GM18519 (cell line): ENCODE measurements at regions not wholly inside any gene's neighbourhood (a gene's known extent, or its start where the extent isn't known, plus 50 kb on each side); places are given as distances from the start of the nearest gene placed in this dataset.
"Not testable (repeated sequence)": the region's sequence is repeated elsewhere in the genome, so short reads cannot be mapped to it uniquely, and the experiment has no call there.

ENCODE experiments used
- ATAC-seq: cut with Tn5 transposase; IDR thresholded peaks from one replicate; pipeline ENCODE4 v1.9.1; 2021; ENCODE audit warnings: mild to moderate bottlenecking, moderate library complexity; ENCODE audit not compliant: unreplicated experiment, low FRiP score

DNA sequence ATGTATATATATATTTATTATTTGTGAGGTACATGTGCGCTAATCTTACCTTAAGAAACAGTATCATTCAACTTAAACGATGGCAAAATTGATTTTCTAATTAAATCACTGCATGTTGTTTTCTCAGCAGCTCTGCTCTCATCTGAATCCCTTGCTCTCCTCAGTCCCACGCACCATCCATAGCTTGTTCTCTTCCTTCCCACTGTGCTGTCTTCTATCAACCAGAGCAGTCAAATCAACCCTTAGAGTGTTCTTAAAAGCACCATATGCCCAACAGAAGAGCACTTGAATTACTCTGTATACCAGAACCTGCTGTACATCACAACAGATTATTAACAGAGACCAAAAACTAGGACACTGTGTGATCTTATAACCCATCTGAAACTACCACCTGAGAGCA lies 209.4 kb upstream of the G2E3 start:
- ATAC-seq = no peak

DNA sequence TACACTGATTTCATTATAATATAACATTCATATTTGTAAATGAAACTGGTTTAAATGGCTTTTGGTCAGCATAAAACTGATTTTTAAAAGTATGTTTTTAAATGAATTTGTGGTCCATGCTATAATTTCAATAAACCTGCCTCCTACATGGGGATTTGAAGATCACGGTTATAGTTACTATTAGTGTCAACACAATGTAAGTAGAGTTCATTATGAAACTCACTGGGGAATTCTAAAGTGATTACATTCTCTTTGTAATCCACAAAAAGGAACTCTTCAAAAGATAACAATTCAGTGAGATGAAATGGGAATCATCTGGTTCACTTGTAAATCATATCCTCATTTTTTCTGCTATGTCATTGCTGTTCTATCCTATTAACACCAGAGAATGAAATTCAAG lies 204.5 kb upstream of the G2E3 start:
- no peak for ATAC-seq

GRCh38 chr14:30355431-30355913 lies 203.5 kb upstream of the G2E3 start:
- peak; percentile 75 for ATAC-seq

GRCh38 chr14:30356438-30357202 lies 202.3 kb upstream of the G2E3 start:
- no peak for ATAC-seq

GRCh38 chr14:30357791-30358190 lies 201.2 kb upstream of the G2E3 start:
- no peak for ATAC-seq

DNA sequence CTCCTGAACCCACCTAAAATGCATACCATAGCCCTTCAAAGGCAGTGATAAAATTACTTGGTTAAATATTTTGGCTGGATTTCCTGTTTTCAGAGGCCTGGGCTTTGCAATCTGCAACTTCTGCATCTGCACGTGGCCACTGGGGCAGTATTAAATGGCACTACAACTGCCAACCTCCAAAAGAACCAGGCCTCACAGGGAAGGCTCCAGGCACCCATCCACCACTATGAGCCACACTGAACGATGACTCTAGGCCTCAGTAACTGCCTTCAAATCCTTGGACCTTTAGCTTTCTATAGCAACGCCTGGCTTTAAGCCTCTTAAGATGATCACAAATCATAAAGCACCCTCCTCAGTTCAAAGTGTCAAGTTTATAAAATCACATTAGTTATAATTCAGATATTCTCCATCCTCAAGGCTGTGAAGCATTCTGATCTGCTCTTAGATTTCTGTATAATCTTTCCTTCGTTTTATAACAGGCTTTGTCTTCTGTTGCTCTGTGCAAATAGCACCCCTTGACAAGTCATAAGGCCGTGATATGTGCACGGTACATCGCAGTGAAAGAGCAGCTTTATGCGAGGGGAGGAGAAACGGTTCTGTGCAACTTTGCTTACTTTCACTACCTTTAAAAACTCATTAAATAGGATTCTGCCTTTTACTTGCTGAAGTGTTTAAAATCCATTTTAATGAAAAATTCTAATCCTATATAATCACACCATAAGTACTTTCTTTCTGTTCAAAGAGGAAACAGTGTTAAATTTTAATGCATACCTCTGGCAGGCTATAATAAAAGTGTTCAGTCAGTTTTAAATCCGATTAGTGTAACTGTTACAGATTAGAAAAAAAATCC lies 196.4 kb upstream of the G2E3 start:
- ATAC-seq = no peak

DNA sequence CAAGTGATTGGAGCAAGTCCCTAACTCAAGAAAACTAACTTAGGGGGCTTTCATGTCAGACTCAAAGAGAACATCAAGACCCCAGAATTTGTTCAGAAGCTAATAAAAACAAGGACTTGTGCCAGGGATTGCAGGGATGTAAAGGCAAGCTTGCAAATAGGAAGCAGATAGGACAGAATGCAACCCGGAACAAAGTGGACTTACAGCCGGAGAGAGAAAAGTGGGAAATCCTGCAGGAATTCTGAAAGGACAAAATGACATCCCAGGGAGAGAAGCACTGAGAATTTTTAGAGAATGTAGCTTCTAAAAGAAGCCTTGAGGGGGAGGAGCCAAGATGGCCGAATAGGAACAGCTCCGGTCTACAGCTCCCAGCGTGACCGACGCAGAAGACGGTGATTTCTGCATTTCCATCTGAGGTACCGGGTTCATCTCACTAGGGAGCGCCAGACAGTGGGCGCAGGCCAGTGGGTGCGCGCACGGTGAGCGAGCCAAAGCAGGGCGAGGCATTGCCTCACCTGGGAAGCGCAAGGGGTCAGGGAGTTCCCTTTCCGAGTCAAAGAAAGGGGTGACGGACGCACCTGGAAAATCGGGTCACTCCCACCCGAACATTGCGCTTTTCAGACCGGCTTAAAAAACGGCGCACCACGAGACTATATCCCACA lies 195.6 kb upstream of the G2E3 start:
- not testable (repeated sequence) for ATAC-seq

GRCh38 chr14:30369502-30370180 lies 189.3 kb upstream of the G2E3 start:
- ATAC-seq = no peak

DNA sequence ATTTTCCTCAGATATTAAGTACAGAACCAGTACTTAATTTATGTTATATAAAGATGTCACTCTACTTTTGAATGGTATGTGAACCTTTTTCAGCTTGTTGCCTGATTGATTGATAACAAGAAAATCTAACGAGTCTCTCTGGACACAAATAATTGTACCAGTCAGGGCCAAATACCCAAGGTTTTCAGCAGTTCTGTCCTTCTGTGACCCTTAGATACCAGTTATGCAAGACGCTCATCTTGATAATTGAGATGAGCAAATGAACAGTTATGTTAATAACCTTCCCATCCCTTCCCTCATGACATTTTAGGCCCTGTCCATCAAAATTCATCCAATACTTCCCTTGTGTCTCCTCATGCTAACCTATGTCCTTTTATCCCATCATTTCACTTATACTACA lies 185.9 kb upstream of the G2E3 start:
- ATAC-seq = no peak

GRCh38 chr14:30373526-30373925 lies 185.4 kb upstream of the G2E3 start:
- ATAC-seq = no peak

DNA sequence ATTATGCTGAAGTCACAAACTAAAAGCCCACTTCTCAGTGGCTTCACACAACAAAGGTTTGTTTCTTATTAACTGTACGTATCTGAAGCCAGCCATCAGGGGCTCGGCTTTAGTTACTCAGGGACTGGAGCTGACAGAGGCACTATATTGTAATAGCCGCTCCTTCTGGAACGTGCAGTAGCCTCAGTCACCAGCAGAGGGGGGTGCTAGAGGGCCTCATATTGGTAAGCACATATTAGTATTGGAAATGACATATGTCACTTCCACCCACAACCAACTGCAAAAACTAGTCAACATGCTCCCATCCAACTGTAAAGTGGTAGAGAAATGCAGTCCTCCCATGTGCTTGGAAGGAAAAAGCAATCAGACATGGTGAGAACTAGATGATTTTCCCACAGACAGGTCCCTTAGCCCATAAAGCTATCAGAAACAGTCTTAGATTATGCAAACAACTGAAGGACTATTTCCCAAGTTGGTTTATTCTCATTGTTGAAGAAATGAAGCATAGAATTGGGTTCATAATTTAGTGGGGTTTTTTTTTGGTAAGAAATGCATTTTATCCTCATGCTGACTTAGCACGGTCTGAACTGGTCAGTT lies 183.6 kb upstream of the G2E3 start:
- peak; percentile 89 for ATAC-seq

DNA sequence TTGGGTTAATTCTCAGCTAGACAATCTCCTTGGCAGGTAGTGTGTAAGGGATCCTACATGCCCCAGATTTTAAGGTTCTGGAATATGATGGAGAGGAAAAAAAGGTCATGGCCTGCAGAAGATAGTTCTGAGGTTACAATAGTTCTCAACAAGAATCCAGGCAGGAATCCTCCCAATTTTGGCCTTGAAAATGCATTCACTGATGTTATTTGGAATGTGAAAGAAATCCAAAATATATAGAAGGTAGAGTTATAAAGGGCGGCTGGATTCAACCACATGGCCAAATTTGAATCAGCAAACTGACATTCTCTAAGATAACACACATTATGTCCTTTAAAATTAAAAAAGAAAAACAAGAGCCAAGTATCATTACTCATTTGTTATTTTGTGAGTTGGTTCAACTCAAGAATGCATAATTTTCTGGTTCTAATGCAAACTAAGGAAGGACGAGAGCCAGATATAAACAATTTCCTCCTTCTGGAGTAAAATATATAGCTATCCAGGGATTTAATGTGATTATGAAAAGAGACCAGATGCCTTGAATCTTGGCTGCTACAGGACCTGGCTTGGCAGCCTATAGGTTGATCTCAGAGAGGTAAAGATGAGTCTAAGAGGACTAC lies 177.0 kb upstream of the G2E3 start:
- ATAC-seq = no peak

DNA sequence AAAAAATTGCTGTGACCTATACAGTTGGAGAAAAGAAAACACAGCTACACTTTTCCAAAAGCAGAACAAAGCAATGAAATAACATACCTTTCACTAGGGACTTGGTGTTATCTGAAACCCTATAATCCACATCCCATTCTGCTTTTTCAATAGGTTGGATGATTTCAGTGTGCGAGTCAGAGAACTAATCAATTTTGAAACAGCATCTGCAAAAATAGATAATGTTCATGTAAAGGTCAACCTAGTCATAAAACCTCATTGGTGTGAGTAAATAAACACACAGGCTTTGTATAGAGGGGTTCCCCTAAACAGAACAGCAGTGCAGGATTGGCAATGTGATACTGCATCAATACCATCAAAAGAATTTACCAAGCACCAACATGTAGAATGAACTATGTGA lies 173.0 kb upstream of the G2E3 start:
- no peak for ATAC-seq

- ATAC-seq = no peak
These were observed 171.1 kb upstream of the G2E3 start for GRCh38 chr14:30387871-30388270.

DNA sequence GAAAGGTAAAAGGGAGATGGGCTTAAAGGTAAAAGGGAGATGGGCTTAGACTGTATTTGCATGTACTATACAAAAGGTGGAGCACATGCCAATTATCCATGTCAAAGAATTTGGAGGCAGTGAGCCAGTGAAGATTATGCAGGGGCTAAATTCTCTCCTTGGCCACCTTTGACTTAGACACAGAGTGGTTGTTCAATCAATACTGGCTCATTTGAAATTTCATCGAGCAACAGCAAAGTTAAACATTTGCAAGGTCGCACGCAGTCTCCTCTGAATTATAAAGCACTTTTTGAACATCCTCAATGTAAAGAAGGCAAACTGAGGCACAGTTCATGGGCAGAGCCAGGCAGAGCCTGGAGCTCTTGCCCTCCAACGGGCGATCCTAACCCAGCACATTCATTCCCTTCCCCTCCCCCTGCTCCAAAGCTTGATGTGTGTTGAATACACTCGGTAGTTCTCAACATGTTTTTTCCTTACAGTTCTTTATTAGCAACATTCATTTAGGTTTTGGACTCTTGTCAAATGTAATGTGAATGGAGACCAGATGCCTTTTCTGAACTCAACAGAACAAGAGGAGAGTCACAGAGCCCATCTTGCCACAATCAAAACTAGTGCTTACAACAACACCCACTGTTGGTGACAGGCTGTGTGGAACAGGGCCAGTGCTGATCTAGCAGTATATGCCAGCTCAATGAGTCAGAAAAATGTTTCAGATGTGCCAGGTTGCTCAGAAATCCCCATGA lies 169.7 kb upstream of the G2E3 start:
- no peak for ATAC-seq

GRCh38 chr14:30389877-30390385 lies 169.0 kb upstream of the G2E3 start:
- no peak for ATAC-seq

GRCh38 chr14:30395065-30395464 lies 163.9 kb upstream of the G2E3 start:
- no peak for ATAC-seq

DNA sequence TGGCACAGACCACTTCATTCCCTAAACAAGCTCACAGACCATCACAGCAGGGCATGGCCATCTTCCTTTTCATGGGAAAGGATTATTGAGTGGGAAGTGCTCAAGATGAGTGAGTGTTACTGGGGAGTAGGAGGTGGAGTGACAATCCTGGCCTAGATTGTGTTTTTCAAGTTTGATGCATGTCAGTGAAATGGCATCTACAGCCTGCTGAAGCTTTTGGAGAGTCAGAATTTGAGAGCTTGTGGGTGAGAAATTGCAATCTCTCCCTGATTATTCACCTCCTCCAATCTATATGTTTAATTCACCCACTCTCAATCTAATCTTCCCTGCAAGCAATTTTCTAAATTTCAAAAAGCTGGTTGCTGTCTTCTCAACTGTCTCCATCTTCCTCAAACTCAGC lies 156.1 kb upstream of the G2E3 start:
- ATAC-seq = no peak

DNA sequence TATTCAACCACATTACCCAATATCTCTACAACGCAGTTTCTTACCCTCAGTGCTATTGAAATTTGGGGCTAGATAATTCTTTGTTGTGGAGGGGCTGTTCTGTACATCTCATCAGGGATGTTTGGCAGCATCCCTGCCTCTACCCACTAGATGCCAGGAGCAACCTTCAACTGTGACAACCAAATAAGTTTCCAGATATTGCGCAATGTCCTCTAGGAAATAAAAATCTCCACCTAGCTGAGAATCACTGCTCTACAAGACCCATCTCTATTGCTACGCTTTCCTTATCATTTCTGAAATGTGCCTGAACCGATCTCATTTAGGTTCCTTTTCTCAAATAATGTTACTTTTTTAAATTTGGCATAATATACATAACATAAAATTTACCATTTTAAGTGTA lies 155.2 kb upstream of the G2E3 start:
- no peak for ATAC-seq
